ENCODE measurements at regions not wholly inside any gene's neighbourhood (a gene's known extent, or its start where the extent isn't known, plus 50 kb on each side); places are given as distances from the start of the nearest gene placed in this dataset.
A peak's percentile ranks its signal among the peaks of the same experiment; 100 is the strongest.

DNA sequence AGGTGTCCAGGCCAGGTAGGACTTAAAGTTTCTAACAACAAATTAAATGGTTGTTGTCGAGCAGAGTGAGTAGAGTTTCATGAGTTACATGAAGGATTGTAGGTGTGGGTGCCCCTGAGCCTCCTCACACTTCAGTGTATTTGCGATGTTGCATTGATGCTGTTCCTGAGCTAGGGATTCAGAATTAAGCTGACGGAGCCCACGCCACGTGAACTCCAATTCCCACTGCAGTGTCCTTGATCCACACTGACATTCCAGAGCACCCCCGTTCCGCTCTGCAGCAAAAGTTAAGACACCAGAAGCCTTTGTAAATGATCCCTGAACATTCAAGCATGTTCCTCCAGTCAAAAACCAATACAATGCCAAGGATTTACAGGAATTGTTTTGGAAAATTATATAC is 78.8 kb upstream of the SEC61G start:
- Histone ChIP-seq H3K9me3 (no peaks in the 10 kb centered on the region), H3K36me3 (no peaks in the 10 kb centered on the region), H3K4me1 (peaks cover 12 to 16% of the 10 kb centered on the region in 2 donors), H3K4me3 (no peak overlapping the region), H3K27ac (peak overlapping the region; percentile 54 to 72 (median 60)), H3K27me3 (no peaks in the 10 kb centered on the region)
- in situ Hi-C loops (cut with MboI; ENCODE audit: low sequenced_read_pairs in 4 of 4) = no loop called here
- TF ChIP-seq, protein P1, sequence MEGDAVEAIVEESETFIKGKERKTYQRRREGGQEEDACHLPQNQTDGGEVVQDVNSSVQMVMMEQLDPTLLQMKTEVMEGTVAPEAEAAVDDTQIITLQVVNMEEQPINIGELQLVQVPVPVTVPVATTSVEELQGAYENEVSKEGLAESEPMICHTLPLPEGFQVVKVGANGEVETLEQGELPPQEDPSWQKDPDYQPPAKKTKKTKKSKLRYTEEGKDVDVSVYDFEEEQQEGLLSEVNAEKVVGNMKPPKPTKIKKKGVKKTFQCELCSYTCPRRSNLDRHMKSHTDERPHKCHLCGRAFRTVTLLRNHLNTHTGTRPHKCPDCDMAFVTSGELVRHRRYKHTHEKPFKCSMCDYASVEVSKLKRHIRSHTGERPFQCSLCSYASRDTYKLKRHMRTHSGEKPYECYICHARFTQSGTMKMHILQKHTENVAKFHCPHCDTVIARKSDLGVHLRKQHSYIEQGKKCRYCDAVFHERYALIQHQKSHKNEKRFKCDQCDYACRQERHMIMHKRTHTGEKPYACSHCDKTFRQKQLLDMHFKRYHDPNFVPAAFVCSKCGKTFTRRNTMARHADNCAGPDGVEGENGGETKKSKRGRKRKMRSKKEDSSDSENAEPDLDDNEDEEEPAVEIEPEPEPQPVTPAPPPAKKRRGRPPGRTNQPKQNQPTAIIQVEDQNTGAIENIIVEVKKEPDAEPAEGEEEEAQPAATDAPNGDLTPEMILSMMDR (IDR thresholded peaks at IDR 0.05 in 4 of 5, conservative IDR thresholded peaks at IDR 0.05 in 1 of 5) = no peak
- no peak for TF ChIP-seq POLR2A (IDR thresholded peaks at IDR 0.05)
- ATAC-seq (no peak), DNase-seq (no peak)
- intact Hi-C loops (cut with DNase I; ENCODE audit: low total_unique reads) = loop anchor here (2.0 kb wide), 1 partner anchor 45 kb away; no protein-coding TSS in a partner anchor

DNA sequence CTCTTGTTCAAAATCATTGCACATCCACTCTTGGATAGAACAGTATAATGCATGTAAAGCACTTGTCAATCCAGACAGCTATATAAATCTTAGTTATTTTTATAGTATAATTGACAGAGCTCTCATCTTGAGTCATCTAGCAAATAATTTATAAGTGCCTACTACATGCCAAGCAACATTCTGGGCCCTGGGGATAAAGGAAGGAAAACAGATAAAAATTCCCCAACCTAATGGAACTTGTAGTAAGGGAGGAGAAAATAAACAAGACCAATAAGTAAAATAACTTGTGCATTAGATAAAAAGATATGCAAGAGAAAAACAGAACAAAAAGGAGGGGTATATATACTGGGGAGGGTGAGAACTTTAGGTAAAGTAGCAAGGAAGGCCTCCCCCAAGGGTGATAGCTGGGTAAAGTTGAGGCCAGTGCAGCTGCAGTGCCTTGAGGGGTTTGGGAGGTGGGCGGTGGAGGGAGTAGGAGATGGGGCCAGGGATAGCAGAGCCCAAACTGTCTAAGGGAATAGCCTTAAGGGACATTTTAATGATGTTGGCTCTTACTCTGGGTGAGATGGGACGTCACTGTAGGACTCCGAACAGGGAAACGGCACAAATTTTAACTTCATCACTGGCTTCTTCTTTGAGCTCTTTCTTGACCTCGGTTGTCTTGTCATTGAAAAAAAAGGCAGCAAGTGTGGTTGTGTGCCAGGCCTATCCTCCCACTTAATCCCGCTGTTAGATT is 79.3 kb upstream of the SEC61G start:
- in situ Hi-C loops (cut with MboI; ENCODE audit: low sequenced_read_pairs in 4 of 4) (no loop called here), intact Hi-C loops (cut with DNase I; ENCODE audit: low total_unique reads) (loop anchor here (2.0 kb wide), 1 partner anchor 46 kb away; no protein-coding TSS in a partner anchor)
- Histone ChIP-seq H3K27me3 (no peaks in the 10 kb centered on the region), H3K27ac (peak overlapping the region; percentile 24 to 72 (median 60)), H3K4me1 (peaks cover 12 to 16% of the 10 kb centered on the region in 2 donors), H3K36me3 (no peaks in the 10 kb centered on the region), H3K9me3 (no peaks in the 10 kb centered on the region), H3K4me3 (no peak overlapping the region)
- ATAC-seq (no peak), DNase-seq (no peak)
- TF ChIP-seq, protein P1 (IDR thresholded peaks at IDR 0.05 in 4 of 5, conservative IDR thresholded peaks at IDR 0.05 in 1 of 5) = no peak
- TF ChIP-seq POLR2A (IDR thresholded peaks at IDR 0.05) = no peak

DNA sequence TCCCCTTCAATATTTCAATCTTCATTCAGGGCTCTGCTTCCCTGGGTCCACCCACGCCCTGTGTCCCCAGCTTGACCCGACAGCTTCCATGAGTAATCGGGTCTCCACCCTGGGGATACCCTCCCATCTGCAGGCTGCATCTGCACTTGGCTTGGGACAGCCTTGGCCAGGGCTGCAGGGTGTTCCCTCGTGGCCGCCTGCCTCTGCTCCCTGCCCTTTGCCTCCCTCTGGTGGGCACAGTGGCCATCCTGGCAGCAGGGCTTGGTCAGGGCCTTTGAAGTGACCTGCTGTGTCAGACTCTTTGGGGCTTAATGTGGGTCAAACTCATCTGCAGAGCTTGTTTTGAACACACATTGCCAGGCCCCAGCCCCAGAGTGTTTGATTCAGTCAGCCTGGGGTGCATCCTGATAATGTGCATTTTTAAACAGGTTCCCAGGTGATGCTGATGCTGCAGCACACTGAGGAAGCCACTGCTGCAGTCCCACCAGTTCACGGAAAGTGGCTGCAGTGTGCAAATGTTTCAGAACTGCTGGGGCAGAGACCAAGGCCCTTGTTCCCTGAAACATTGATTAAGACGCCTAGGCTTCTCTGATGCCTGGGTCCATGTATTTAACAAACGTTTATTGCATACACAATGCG is 80.7 kb upstream of the SEC61G start:
- H3K9me3 ChIP-seq = no peaks in the 10 kb centered on the region
- peak; percentile 54 to 60 for ATAC-seq
- no peaks in the 10 kb centered on the region for H3K27me3 ChIP-seq

DNA sequence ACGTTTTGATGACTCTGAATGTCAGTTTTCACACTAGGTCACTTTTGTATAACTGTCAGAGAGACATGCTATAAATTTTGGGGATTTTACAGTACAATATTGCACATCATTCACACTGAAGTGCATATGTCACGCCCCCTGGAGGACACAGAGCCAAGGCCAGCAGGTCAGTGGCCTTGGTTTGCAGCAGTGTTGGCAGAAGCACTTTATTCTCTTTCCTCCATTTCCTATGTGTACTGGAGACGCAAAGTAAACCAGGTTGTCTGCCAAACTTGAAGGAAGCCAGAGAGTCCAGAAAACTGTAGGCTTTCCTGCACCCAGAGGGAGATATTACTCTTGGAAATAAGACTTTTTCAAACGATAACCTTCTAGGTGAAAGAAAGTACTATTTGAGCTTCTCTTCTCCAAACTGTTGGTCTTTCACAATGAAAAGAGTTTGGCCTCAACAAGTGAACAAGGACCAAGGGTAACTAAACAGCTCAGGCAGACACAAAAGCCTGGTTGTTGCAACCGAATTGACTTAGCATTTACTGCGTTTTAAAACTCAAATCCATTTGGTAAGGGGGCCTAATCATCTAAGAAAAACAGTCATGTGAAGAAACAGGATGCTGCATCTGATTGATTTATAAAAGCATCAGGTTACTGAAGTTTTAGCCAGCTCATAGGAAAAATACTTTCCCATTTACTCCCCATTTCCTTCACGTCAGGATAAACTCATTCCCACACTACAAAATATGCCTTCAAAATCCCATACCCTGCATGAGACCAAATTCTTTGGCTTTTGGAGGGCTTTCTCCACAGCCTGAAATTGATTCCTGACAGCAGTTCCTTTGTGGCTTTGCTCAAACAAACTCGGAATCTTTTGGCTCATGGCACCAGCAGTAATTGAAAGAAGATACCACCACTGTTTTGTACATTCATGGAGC is 83.0 kb upstream of the SEC61G start:
- in situ Hi-C loops (cut with MboI; ENCODE audit: low sequenced_read_pairs in 4 of 4) = loop anchor here in 1 of 4 donors (10.0 kb wide), 1 partner anchor 57 kb away; no protein-coding TSS in a partner anchor

More for the DNA sequence above, 80.7 kb upstream of the SEC61G start:
- no peaks in the 10 kb centered on the region for H3K36me3 ChIP-seq
- H3K4me3 ChIP-seq = no peak overlapping the region
- TF ChIP-seq POLR2A (IDR thresholded peaks at IDR 0.05) = no peak
- TF ChIP-seq, protein P1 (IDR thresholded peaks at IDR 0.05 in 4 of 5, conservative IDR thresholded peaks at IDR 0.05 in 1 of 5) = peak; percentile 19 to 58 (median 52)
- in situ Hi-C loops (cut with MboI; ENCODE audit: low sequenced_read_pairs in 4 of 4) = loop anchor here in 1 of 4 donors (10.0 kb wide), 1 partner anchor 55 kb away; no protein-coding TSS in a partner anchor
- peak; percentile 53 to 76 for DNase-seq
- no peak overlapping the region for H3K27ac ChIP-seq
- intact Hi-C loops (cut with DNase I; ENCODE audit: low total_unique reads) = loop anchor here (2.0 to 5.0 kb wide), 2 partner anchors 47 to 67 kb away; no protein-coding TSS in a partner anchor
- peaks cover 12 to 16% of the 10 kb centered on the region in 2 donors for H3K4me1 ChIP-seq

More for the DNA sequence above, 83.0 kb upstream of the SEC61G start:
- H3K9me3 ChIP-seq = no peaks in the 10 kb centered on the region
- DNase-seq = no peak
- intact Hi-C loops (cut with DNase I; ENCODE audit: low total_unique reads) = loop anchor here (5.0 kb wide), 1 partner anchor 70 kb away; no protein-coding TSS in a partner anchor
- peaks cover 4 to 12% of the 10 kb centered on the region in 2 donors for H3K4me1 ChIP-seq
- TF ChIP-seq POLR2A (IDR thresholded peaks at IDR 0.05) = no peak
- TF ChIP-seq, protein P1 (IDR thresholded peaks at IDR 0.05 in 4 of 5, conservative IDR thresholded peaks at IDR 0.05 in 1 of 5) = peak in 1 of 5 experiments; percentile 24
- H3K27me3 ChIP-seq = no peaks in the 10 kb centered on the region
- no peak overlapping the region for H3K27ac ChIP-seq
- ATAC-seq = peak in 1 of 2 donors; percentile 13
- H3K4me3 ChIP-seq = no peak overlapping the region
- no peaks in the 10 kb centered on the region for H3K36me3 ChIP-seq

Measured in gastrocnemius medialis (tissue), 4 donors.